CD4-positive, alpha-beta T cell (primary cell): ENCODE measurements at regions not wholly inside any gene's neighbourhood (a gene's known extent, or its start where the extent isn't known, plus 50 kb on each side); places are given as distances from the start of the nearest gene placed in this dataset.

ENCODE experiments used
- ATAC-seq: fragments of 200-7000 bp; cut with Tn5 transposase; one replicate; pipeline ENCODE4 v1.10.0; 2022; ENCODE audit warnings: mild to moderate bottlenecking; ENCODE audit not compliant: poor library complexity
- CTCF ChIA-PET: fragments of 350-600 bp; sonication (Branson Sonifier 250); formaldehyde crosslinking; loops from one replicate; lab custom pipeline; 2021; ENCODE audit warnings: antibody characterized with exemption, inconsistent platforms; lab: Charles Lee
- POLR2A ChIA-PET: fragments of 350-600 bp; sonication (Branson Sonifier 250); formaldehyde crosslinking; loops from one replicate; lab custom pipeline; 2021; ENCODE audit warnings: antibody characterized with exemption, inconsistent platforms; lab: Charles Lee
- DNase-seq, 14 experiments: peaks; one replicate each; pipeline ENCODE4 v3.0.0-alpha.2; 2013 to 2020; ENCODE audit warnings: mixed read lengths in 2 of 14
- H3K27ac ChIP-seq, 2 donors: one replicate each; pipeline versions ENCODE4 v1.5.1 to v1.7.0; 2013; ENCODE audit warnings: low read length in 2 of 2, low read depth in 1 of 2, mild to moderate bottlenecking in 1 of 2
- H3K27me3 ChIP-seq, 2 experiments: 1 replicate in 1 of 2; 2 replicates in 1 of 2; pipeline versions ENCODE4 v1.6.1 to v1.7.0; 2013; ENCODE audit warnings: low read length in 2 of 2, control low read depth in 1 of 2, mild to moderate bottlenecking in 1 of 2, moderate library complexity in 1 of 2; ENCODE audit not compliant: insufficient read depth in 2 of 2, control insufficient read depth in 1 of 2
- H3K36me3 ChIP-seq: one replicate; pipeline ENCODE4 v1.6.1; 2013; ENCODE audit warnings: low read length, control low read depth; ENCODE audit not compliant: insufficient read depth
- H3K4me1 ChIP-seq: one replicate; pipeline ENCODE4 v1.6.1; 2013; ENCODE audit warnings: low read length, control low read depth; ENCODE audit not compliant: insufficient read depth
- H3K4me3 ChIP-seq: one replicate; pipeline ENCODE4 v1.5.1; 2013; ENCODE audit warnings: mild to moderate bottlenecking, low read length, moderate library complexity
- H3K9me3 ChIP-seq, 2 experiments: 1 replicate in 1 of 2; 2 replicates in 1 of 2; pipeline versions ENCODE4 v1.6.1 to v1.7.0; 2013; ENCODE audit warnings: low read length in 2 of 2, mild to moderate bottlenecking in 2 of 2, control low read depth in 1 of 2, moderate library complexity in 1 of 2; ENCODE audit not compliant: control insufficient read depth in 1 of 2, insufficient read depth in 1 of 2
- H3K27ac Mint-ChIP-seq: one replicate; pipeline ENCODE4 v1.8.0; 2020; ENCODE audit warnings: mixed read lengths
- H3K27me3 Mint-ChIP-seq: one replicate; pipeline ENCODE4 v1.8.0; 2021; ENCODE audit warnings: mixed read lengths
- H3K36me3 Mint-ChIP-seq: one replicate; pipeline ENCODE4 v1.8.0; 2021; ENCODE audit warnings: low read depth, mixed read lengths
- H3K4me1 Mint-ChIP-seq: one replicate; pipeline ENCODE4 v1.8.0; 2021; ENCODE audit warnings: low read depth, mixed read lengths
- H3K4me3 Mint-ChIP-seq: one replicate; pipeline ENCODE4 v1.8.0; 2020; ENCODE audit warnings: mild to moderate bottlenecking, mixed read lengths
- H3K9me3 Mint-ChIP-seq: one replicate; pipeline ENCODE4 v1.8.0; 2020; ENCODE audit warnings: mixed read lengths
- CTCF ChIP-seq: fragments of 200-600 bp; IDR thresholded peaks from one replicate; pipeline ENCODE4 v1.8.0; 2022; ENCODE audit warnings: antibody characterized with exemption, mild to moderate bottlenecking
- intact Hi-C, 2 experiments: fragments of 100-400 bp; cut with DNase I in 1 of 2; cut with micrococcal nuclease in 1 of 2; formaldehyde crosslinking; loops; one replicate each; pipeline versions ENCODE4 v1.15.1 to v1.9.0; 2023 to 2025; cut with DNase I, micrococcal nuclease

DNA sequence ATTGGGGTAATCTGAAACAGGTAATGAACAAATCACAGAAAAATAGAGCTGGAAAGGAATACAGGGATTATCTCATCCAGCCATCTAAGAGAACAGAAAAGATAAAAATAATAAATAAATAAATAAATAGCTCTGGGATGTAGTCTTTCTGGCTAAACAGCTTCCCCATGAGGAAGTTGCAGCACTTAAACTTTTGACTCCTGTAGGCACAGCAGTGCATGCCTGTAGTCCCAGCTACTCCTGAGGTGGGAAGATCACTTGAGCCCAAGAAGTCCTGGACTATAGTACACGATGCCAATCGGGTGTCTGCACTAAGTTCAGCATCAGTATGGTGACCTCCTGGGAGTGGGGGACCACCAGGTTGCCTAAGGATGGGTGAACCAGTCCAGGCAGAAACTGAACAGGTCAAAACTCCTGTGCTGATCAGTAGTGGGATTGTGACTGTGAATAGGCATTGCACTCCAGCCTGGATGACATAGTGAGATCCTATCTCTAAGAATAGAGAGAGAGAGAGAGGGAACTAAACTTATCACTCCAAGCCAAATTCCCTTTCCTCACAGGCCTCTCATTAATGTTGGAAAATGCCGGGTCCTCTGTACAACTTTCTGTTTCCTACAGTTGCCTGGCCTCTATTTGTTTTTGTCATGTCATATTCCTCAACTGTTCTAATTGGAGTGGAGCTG, 61.7 kb upstream of the CDK13 start:
- CTCF ChIA-PET, result no interaction called here

GRCh38 chr7:39890411-39890810, 59.6 kb upstream of the CDK13 start:
- Histone ChIP-seq H3K27me3 (peaks cover 3 to 8% of the 10 kb centered on the region in 2 experiments), H3K36me3 (no peaks in the 10 kb centered on the region), H3K27ac (no peak overlapping the region), H3K4me1 (no peaks in the 10 kb centered on the region), H3K9me3 (no peaks in the 10 kb centered on the region), H3K4me3 (no peak overlapping the region)
- Mint-ChIP-seq H3K4me1 (no peaks in the 10 kb centered on the region), H3K27ac (no peak overlapping the region), H3K36me3 (no peaks in the 10 kb centered on the region), H3K9me3 (no peaks in the 10 kb centered on the region), H3K27me3 (peaks cover 10% of the 10 kb centered on the region), H3K4me3 (no peak overlapping the region)
- ATAC-seq (no peak), DNase-seq (no peak)
- ChIA-PET POLR2A (no interaction called here), CTCF (no interaction called here)
- intact Hi-C loops, result no loop called here
- no peak for TF ChIP-seq CTCF

More for the DNA sequence above, 61.7 kb upstream of the CDK13 start:
- Mint-ChIP-seq H3K4me1 (no peaks in the 10 kb centered on the region), H3K27me3 (peaks cover 6% of the 10 kb centered on the region), H3K4me3 (no peak overlapping the region), H3K36me3 (no peaks in the 10 kb centered on the region), H3K9me3 (no peaks in the 10 kb centered on the region), H3K27ac (no peak overlapping the region)
- H3K9me3 ChIP-seq, result peaks cover 0 to under 1% of the 10 kb centered on the region in 2 experiments
- H3K4me1 ChIP-seq, result no peaks in the 10 kb centered on the region
- POLR2A ChIA-PET, result no interaction called here
- TF ChIP-seq CTCF, result no peak
- no peak overlapping the region for H3K27ac ChIP-seq
- peaks cover 3 to 8% of the 10 kb centered on the region in 2 experiments for H3K27me3 ChIP-seq
- DNase-seq (no peak), ATAC-seq (no peak)
- no peaks in the 10 kb centered on the region for H3K36me3 ChIP-seq
- H3K4me3 ChIP-seq, result no peak overlapping the region
- intact Hi-C loops, result no loop called here

GRCh38 chr7:39891894-39892293, 58.2 kb upstream of the CDK13 start:
- ATAC-seq (no peak), DNase-seq (no peak)
- ChIA-PET CTCF (no interaction called here), POLR2A (no interaction called here)
- H3K9me3 ChIP-seq, result no peaks in the 10 kb centered on the region
- H3K4me1 ChIP-seq, result peaks cover 3% of the 10 kb centered on the region
- no peaks in the 10 kb centered on the region for H3K36me3 Mint-ChIP-seq
- H3K4me1 Mint-ChIP-seq, result no peaks in the 10 kb centered on the region
- H3K27me3 Mint-ChIP-seq, result peaks cover 10% of the 10 kb centered on the region
- no peaks in the 10 kb centered on the region for H3K9me3 Mint-ChIP-seq
- no peak for TF ChIP-seq CTCF
- peaks cover 3 to 8% of the 10 kb centered on the region in 2 experiments for H3K27me3 ChIP-seq
- H3K27ac ChIP-seq, result no peak overlapping the region
- H3K36me3 ChIP-seq, result no peaks in the 10 kb centered on the region
- H3K4me3 Mint-ChIP-seq, result no peak overlapping the region
- no peak overlapping the region for H3K27ac Mint-ChIP-seq
- H3K4me3 ChIP-seq, result no peak overlapping the region
- intact Hi-C loops, result no loop called here
